NCI-H524 (cell line): ENCODE measurements at regions not wholly inside any gene's neighbourhood (a gene's known extent, or its start where the extent isn't known, plus 50 kb on each side); places are given as distances from the start of the nearest gene placed in this dataset.

ENCODE experiments used
- DNase-seq, 2 experiments: peaks; one replicate each; lab custom pipeline; 2025; lab: John Stamatoyannopoulos, UW

DNA sequence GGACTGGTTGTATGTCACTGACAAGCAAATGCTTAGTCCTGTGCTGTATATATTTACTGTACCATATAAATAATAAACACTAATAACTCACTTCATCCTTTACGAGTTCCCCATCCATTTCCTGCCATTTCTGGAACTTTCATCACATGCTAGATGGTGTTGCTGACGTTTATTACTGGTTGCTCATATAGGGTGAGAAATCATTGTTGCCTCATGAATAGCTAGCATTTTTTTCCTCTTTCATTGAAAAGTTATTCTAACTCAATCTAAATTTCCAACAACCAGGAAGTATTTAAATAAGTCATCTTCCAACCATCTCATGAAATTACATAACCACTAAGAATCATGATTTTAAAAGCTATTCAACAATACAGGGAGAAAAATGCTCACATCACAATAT, 88.6 kb upstream of the RCN1 start:
- no peak for DNase-seq

- no peak for DNase-seq
Measured at GRCh38 chr11:31997955-31998354, 92.9 kb upstream of the RCN1 start.

- no peak for DNase-seq
Measured at GRCh38 chr11:31996159-31996881, 94.6 kb upstream of the RCN1 start.

DNA sequence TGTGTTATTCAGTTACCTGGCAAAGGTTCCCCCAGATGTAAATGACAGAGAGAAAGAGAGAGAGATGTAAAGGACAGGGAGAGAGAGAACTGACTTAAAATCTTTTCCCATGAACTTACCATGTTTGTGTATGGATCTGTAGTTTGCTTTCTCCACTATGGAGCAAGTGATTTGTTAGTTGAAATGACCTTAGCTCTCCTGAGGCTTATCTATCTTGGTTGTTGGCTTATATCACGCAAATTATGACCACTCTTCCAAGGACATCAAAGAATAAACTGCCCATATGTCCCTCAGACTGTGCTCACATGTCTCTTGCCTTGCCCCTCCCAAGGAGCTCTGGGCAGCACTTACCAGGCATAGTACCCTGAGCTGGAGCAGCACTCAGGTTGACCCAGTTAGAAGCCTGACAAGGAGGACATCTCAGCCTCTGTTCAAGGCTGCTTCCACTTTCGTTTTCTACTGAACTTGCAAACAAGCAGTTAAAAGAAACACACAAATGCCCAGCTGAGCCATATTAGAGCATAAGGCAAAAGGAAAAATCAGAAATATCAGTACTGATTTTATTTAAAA, 95.3 kb upstream of the RCN1 start:
- DNase-seq: peak in 1 of 2 experiments; percentile 38

- DNase-seq: peak; percentile 82 to 92
Measured at GRCh38 chr11:31995032-31995431, 95.8 kb upstream of the RCN1 start.

GRCh38 chr11:31987118-31988005, 103.5 kb upstream of the RCN1 start:
- peak; percentile 38 to 65 for DNase-seq

DNA sequence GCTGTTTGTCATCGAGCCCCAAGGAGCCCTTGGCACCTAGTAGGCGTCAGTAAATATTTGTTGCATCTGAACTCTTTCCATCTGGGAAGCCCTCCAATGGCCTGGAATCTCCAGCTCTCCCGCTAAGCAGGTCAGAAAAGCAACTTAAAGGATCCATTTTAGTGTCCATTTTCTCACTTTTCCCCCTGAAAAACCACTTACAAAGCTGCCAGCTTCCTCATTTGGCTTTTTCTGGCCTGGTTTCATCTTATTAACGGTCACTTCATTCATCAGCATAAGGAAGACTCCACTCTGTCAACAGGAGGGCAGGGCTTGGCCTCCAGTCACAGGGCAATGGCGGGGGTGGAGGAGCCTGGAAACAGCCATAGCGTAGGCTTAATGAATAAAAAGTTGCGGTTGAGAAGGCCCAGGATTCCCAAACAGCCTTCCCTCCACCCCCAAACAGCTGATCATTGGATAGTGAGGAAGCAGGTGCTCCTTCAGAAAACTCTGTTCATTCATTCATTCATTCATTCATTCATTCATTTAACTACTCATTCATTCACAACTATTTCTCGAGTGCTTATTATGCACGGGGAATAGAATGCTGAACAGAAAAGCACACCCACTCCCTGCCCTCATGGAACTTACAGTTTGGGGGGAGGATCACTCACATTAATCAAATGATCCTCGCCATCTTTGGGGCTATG, 104.5 kb upstream of the RCN1 start:
- no peak for DNase-seq

DNA sequence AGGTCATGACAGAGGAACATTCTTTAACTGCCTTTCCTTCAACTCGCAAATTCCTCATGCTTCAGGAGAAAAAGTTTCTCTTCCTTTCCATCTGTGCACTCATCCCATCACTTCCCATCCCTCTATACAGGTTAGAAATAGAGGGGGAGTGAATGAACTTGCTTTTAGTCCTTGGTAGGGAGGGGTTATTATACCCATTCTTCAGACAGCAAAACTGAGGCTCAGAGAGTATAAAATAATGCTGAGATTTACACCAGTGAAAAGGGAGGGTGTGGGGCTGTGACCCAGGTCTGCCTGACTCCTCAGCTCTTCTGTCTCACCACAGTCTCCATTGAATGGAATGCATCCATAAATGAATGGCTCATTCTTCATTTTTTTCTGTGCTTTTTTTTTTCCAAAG, 109.4 kb upstream of the RCN1 start:
- no peak for DNase-seq

DNA sequence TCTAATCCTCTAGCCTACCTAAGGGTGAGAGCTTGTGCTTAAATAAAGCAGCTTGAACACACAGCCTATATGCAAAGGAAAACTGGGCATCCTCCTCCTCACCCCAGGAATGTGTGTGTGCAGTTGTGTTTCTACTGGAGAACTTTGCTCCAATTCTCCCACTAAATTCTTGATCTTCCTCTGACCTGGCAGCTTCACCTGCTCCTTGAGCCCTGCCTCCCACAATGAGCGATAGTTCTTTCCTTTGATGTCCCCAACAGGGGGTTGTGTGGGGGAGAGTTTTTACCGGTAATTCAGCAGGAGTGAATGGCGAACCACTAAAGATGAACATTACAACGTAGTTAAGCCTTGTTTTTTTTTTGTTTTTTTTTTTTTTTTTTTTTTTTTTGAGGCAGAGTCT, 113.5 kb upstream of the RCN1 start:
- no peak for DNase-seq

- DNase-seq: no peak
Measured at GRCh38 chr11:31974366-31975136, 116.3 kb upstream of the RCN1 start.

GRCh38 chr11:31973172-31973571, 117.7 kb upstream of the RCN1 start:
- DNase-seq: no peak

GRCh38 chr11:31972623-31973022, 118.3 kb upstream of the RCN1 start:
- DNase-seq: no peak

DNA sequence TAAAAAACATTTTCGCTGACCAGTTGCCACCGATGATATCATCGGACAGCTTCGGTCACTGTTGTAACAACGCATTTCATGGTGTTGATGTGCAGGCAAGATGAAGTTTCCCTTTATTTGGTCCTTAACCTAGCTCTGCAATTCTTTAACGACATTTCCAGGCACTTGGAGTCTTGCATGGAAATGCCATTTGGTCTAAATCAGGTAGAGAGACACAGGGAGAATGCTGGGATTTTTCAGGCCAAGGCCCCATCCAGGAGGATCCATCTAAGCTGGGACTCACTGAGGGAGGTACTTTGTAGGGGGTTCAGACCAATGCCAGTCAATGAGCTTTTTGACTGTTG, 121.5 kb upstream of the RCN1 start:
- DNase-seq: peak in 1 of 2 experiments; percentile 55

DNA sequence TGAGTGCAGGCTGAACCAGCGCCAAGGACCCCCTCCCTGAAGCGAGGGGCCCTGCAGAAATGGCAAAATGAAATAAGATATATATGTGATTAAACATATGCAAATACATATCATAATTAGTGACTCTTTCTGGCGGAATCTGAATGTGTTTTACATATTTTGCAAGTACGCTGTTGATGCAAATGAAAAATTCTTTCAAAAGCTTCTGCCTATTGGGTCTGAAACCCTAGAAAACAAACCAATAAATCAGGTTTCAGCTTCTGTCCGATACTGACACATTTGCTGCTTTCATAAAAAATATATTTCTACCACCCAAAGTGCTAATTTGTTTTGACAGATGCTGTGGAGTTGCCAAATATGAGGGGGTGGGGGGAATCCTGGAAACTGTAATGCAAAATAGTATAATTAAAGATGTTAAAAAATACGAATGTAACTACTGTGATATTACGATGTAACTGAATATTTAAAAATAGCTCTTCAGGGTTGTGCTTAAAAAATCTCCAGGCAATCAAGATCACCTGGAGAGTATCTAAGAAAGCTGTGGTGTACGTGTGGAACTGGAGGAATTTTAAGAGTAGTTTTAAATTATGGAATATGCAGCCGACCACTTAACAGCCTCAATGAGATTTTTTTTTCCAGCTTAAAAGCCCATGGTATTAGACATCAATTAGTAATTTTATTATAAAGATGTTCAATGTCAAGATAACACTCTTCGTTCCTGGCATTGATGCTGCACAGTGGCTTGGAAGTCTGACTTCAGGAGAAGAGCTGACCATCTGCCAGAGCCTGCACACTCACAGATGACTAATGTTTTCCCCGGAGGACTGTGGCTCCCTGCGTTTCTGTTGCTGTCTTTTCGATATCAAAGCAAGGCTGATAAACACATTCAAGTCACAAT, 122.2 kb upstream of the RCN1 start:
- DNase-seq: peak; percentile 53 to 74

DNA sequence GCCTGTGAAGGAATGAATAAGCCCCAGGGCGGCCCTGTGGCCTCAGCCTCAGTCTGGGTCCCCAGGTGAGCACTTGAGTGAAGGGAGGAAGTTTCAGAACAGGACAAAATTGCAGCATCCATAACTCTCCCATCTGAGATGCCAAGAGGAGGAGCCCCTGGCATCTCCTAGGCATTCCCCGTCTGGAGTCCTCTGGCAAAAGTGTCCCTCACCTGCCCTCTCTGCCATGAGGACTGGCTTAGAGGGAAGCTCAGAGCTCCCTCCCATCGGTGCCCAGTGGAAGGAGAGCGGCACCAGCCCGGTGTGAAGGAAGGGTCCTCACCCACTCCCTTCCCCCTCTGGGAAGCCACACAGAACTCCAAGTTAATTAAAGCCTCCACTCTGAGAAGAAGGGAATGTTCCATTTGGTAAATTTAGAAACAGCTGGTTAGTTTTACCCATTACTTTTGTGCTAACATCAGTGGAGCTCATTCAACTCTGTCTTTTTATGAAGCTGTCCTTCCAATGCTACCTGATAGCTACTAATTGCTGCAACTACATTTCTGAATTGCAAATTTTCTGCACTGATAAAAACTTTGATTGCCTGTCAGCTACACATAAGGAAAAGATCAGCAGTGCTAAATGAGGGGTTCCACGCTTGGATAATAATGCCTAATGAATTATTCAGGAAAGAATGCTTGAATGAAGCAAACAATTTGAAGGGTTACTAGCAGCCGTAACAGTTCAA, 123.3 kb upstream of the RCN1 start:
- no peak for DNase-seq

- no peak for DNase-seq
Measured at GRCh38 chr11:31966846-31967245, 124.0 kb upstream of the RCN1 start.

DNA sequence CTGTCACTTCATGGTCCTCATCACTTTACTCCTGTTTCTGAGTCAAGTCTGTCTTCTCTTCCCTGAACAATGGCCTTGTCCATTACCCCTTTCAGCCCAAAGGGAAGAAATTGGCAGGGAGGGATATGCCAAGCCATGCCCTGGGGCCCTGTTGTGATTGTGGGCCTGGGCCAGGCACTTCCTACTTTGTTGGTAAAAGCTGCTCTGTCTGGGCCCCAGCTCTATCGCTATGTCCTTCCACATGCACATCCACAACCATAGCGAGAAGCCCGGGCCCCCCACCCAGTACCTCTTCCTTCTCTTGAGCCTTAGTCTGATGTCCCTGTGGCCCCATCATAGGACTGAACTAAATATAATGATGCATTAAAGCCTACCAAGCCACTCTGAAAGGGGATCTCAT, 126.7 kb upstream of the RCN1 start:
- DNase-seq: no peak

DNA sequence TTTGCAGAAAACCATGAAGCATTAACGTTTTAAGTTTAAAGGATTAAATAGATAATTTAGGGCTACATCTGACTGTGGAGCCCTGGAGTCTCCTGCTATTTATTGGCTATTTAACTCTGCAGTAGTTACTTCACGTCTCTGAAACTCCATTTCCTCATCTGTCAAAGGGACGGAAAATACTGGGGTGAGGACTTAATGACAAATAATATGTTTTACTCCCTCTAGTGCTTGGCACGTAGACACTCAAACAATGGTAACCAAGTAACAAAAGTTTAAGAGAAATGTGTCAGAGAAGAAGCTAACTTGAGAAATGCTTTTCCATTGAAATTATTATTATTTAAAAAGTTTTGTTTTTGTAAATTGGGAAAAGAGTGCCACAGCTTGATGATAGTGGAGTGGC, 130.7 kb upstream of the RCN1 start:
- no peak for DNase-seq

GRCh38 chr11:31959716-31960115, 131.2 kb upstream of the RCN1 start:
- no peak for DNase-seq
